Neural progenitor cell (in vitro differentiated cells): ENCODE measurements at regions not wholly inside any gene's neighbourhood (a gene's known extent, or its start where the extent isn't known, plus 50 kb on each side); places are given as distances from the start of the nearest gene placed in this dataset.

Experiments
- EZH2 ChIP-seq: fragments of 200-600 bp; sonication (generic); IDR thresholded peaks from 2 replicates; pipeline ENCODE4 v1.6.1; 2017; ENCODE audit warnings: antibody characterized with exemption, mild to moderate bottlenecking, moderate library complexity
- TF ChIP-seq, protein P1 (sequence below): fragments of 200-600 bp; sonication (generic); IDR thresholded peaks from 2 replicates; pipeline ENCODE4 v1.5.1; 2017; ENCODE audit warnings: antibody characterized with exemption, mild to moderate bottlenecking

DNA sequence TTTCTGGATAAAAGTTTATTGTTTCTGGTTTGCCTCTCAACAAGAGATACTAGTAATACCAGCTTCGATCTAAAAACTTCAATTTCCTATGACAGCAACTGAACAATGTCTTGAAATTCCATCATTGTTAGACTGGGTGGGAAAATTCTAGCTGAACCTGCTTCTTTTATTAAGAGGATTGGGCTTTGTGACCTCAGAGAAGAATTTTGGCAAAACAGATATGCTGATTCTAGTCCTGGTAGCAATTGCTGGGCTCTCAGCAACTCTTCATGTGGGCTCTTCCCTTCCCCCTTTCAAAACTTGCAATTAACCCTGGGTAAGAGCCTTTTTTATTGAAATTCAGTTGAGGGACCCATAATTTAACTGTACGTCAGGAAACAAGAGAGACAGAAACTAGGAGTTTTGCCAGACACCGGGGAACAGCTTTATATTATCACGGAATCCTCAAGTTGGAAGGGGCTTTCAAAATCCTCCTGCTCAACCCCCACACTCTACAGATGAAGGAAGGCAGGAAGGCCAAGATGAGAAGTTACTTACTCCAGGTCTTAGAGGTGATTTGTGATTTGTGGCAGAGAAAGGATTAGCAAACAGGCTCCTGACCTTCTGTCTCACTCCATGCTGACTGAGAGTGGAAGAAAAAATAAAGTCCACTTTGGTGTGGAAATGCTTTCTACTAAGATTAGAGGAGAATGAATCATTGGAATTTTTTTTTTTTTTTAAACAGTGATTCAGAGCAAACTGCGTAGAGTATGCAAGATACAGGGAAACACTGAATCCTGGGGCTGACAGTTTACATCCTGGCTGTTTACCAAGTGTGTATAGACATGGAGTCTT lies 239.0 kb upstream of the ATP2B1 start:
- TF ChIP-seq, protein P1, sequence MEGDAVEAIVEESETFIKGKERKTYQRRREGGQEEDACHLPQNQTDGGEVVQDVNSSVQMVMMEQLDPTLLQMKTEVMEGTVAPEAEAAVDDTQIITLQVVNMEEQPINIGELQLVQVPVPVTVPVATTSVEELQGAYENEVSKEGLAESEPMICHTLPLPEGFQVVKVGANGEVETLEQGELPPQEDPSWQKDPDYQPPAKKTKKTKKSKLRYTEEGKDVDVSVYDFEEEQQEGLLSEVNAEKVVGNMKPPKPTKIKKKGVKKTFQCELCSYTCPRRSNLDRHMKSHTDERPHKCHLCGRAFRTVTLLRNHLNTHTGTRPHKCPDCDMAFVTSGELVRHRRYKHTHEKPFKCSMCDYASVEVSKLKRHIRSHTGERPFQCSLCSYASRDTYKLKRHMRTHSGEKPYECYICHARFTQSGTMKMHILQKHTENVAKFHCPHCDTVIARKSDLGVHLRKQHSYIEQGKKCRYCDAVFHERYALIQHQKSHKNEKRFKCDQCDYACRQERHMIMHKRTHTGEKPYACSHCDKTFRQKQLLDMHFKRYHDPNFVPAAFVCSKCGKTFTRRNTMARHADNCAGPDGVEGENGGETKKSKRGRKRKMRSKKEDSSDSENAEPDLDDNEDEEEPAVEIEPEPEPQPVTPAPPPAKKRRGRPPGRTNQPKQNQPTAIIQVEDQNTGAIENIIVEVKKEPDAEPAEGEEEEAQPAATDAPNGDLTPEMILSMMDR: no peak
- TF ChIP-seq EZH2: no peak
